Body of pancreas (tissue), 4 donors: ENCODE measurements at regions not wholly inside any gene's neighbourhood (a gene's known extent, or its start where the extent isn't known, plus 50 kb on each side); places are given as distances from the start of the nearest gene placed in this dataset.

ENCODE experiments used
- CTCF ChIP-seq, 7 experiments: fragments of 450-650 bp in 4 of 7; fragments of 200-600 bp in 3 of 7; sonication (generic) in 3 of 7; IDR thresholded peaks; one replicate each; pipeline ENCODE4 v1.5.1; 2016 to 2019; ENCODE audit warnings: antibody characterized with exemption in 7 of 7
- POLR2A ChIP-seq, 3 donors: fragments of 450-650 bp; IDR thresholded peaks; one replicate each; pipeline ENCODE4 v1.6.1; 2016; ENCODE audit warnings: antibody characterized with exemption in 3 of 3, mild to moderate bottlenecking in 2 of 3

- TF ChIP-seq CTCF (IDR thresholded peaks at IDR 0.05) = no peak
- TF ChIP-seq POLR2A (IDR thresholded peaks at IDR 0.05) = no peak
Measured at GRCh38 chr9:102202126-102202525, 463.7 kb upstream of the GRIN3A start.
